ENCODE measurements at regions not wholly inside any gene's neighbourhood (a gene's known extent, or its start where the extent isn't known, plus 50 kb on each side); places are given as distances from the start of the nearest gene placed in this dataset.

GRCh38 chr13:89057274-89057673, 1386.1 kb downstream of the SLITRK5 start:
- H3K9me3 Mint-ChIP-seq = no peaks in the 10 kb centered on the region
- no peak for TF ChIP-seq EZH2phosphoT487 (IDR thresholded peaks at IDR 0.05; ENCODE audit: unreplicated experiment)
- no peak for TF ChIP-seq NANOG (IDR thresholded peaks at IDR 0.05; ENCODE audit: borderline replicate concordance)
- TF ChIP-seq EZH2 (IDR thresholded peaks at IDR 0.05; ENCODE audit: low read depth, unreplicated experiment) = no peak
- no peak for TF ChIP-seq POLR2AphosphoS5 (IDR thresholded peaks at IDR 0.05; ENCODE audit: low read depth)
- no peak for TF ChIP-seq ETS1 (IDR thresholded peaks at IDR 0.05)
- TF ChIP-seq STAT1 (IDR thresholded peaks at IDR 0.05; ENCODE audit: unreplicated experiment) = no peak
- no peak for DNase-seq (ENCODE audit: low spot score)
- Histone ChIP-seq H3K4me1 (ENCODE audit: insufficient read depth) (no peaks in the 10 kb centered on the region), H3K27ac (ENCODE audit: low read depth) (no peak overlapping the region), H3K36me3 (ENCODE audit: insufficient read depth) (no peaks in the 10 kb centered on the region), H3K9me2 (ENCODE audit: insufficient read depth) (peaks cover 19% of the 10 kb centered on the region), H3K4me2 (no peak overlapping the region), H3K79me2 (replicated peaks; ENCODE audit: insufficient read depth) (no peaks in the 10 kb centered on the region), H3F3A (replicated peaks; ENCODE audit: low read depth) (no peaks in the 10 kb centered on the region), H3K4me3 (no peak overlapping the region), H2AFZ (no peak overlapping the region), H3K27me3 (ENCODE audit: insufficient read depth) (no peaks in the 10 kb centered on the region), H4K20me1 (replicated peaks; ENCODE audit: insufficient read depth) (no peaks in the 10 kb centered on the region)
- H3K27ac Mint-ChIP-seq = no peak overlapping the region
- H3K4me1 Mint-ChIP-seq = no peaks in the 10 kb centered on the region
- no peak overlapping the region for H3K4me3 Mint-ChIP-seq
- H3K36me3 Mint-ChIP-seq (ENCODE audit: low read depth) = no peaks in the 10 kb centered on the region
- H3K27me3 Mint-ChIP-seq (ENCODE audit: insufficient read depth, low read depth, poor library complexity) = peaks cover 2% of the 10 kb centered on the region
- no peak for ATAC-seq

GRCh38 chr13:89057862-89058261, 1386.7 kb downstream of the SLITRK5 start:
- no peaks in the 10 kb centered on the region for H3K36me3 Mint-ChIP-seq (ENCODE audit: low read depth)
- Histone ChIP-seq H3K4me3 (no peak overlapping the region), H3F3A (replicated peaks; ENCODE audit: low read depth) (no peaks in the 10 kb centered on the region), H3K4me1 (ENCODE audit: insufficient read depth) (no peaks in the 10 kb centered on the region), H3K27me3 (ENCODE audit: insufficient read depth) (no peaks in the 10 kb centered on the region), H4K20me1 (replicated peaks; ENCODE audit: insufficient read depth) (no peaks in the 10 kb centered on the region), H3K9me2 (ENCODE audit: insufficient read depth) (peaks cover 16% of the 10 kb centered on the region), H3K36me3 (ENCODE audit: insufficient read depth) (no peaks in the 10 kb centered on the region), H3K4me2 (no peak overlapping the region), H3K79me2 (replicated peaks; ENCODE audit: insufficient read depth) (no peaks in the 10 kb centered on the region), H2AFZ (no peak overlapping the region), H3K27ac (ENCODE audit: low read depth) (no peak overlapping the region)
- H3K27me3 Mint-ChIP-seq (ENCODE audit: insufficient read depth, low read depth, poor library complexity) = peaks cover under 1% of the 10 kb centered on the region
- no peaks in the 10 kb centered on the region for H3K4me1 Mint-ChIP-seq
- no peak overlapping the region for H3K27ac Mint-ChIP-seq
- ATAC-seq (no peak), DNase-seq (ENCODE audit: low spot score) (no peak)
- H3K9me3 Mint-ChIP-seq = no peaks in the 10 kb centered on the region
- H3K4me3 Mint-ChIP-seq = no peak overlapping the region
- TF ChIP-seq CREB1 (CRISPR knock-in tag; IDR thresholded peaks at IDR 0.05; ENCODE audit: low read depth) = no peak
- no peak for TF ChIP-seq POLR2AphosphoS5 (IDR thresholded peaks at IDR 0.05; ENCODE audit: low read depth)
- TF ChIP-seq EZH2 (IDR thresholded peaks at IDR 0.05; ENCODE audit: low read depth, unreplicated experiment) = no peak
- TF ChIP-seq ZNF331 (CRISPR knock-in tag; IDR thresholded peaks at IDR 0.05; ENCODE audit: low read depth) = no peak
- TF ChIP-seq JUNB (IDR thresholded peaks at IDR 0.05; ENCODE audit: unreplicated experiment) = no peak
- TF ChIP-seq REST (IDR thresholded peaks at IDR 0.05; ENCODE audit: unreplicated experiment) = no peak
- no peak for TF ChIP-seq CTCF (conservative IDR thresholded peaks at IDR 0.05; ENCODE audit: low read depth in 2 of 2)

Measured in GM23338 (cell line).